Pancreas (tissue), 10 donors: ENCODE measurements at regions not wholly inside any gene's neighbourhood (a gene's known extent, or its start where the extent isn't known, plus 50 kb on each side); places are given as distances from the start of the nearest gene placed in this dataset.
"Not testable (repeated sequence)": the region's sequence is repeated elsewhere in the genome, so short reads cannot be mapped to it uniquely, and the experiment has no call there.

Source experiments
- ATAC-seq, 4 donors: fragments of 200-7000 bp; cut with Tn5 transposase; one replicate each; pipeline versions ENCODE4 v1.8.0 to v1.9.1; 2020; ENCODE audit warnings: mild to moderate bottlenecking in 4 of 4, moderate library complexity in 4 of 4
- DNase-seq, 6 donors: peaks; one replicate each; pipeline ENCODE4 v3.0.0-alpha.2; 2020
- FAIRE-seq: peaks from 2 replicates; lab custom pipeline; 2012; peaks lifted over from hg19 to GRCh38; lab: Jason Lieb, UNC
- H3K27ac ChIP-seq, 4 donors: fragments of 200-600 bp; sonication (generic); 1 replicate in 3 of 4; 2 replicates in 1 of 4; pipeline versions ENCODE4 v1.5.0 to v1.8.0; 2020
- H3K27me3 ChIP-seq, 4 donors: fragments of 200-600 bp; one replicate each; pipeline ENCODE4 v1.8.0; 2021
- H3K36me3 ChIP-seq, 3 donors: fragments of 200-600 bp; sonication (generic) in 1 of 3; one replicate each; pipeline versions ENCODE4 v1.5.0 to v1.8.0; 2020 to 2021
- H3K4me1 ChIP-seq, 3 donors: fragments of 200-600 bp; one replicate each; pipeline ENCODE4 v1.8.0; 2021
- H3K4me3 ChIP-seq, 4 donors: fragments of 200-600 bp; sonication (generic) in 2 of 4; one replicate each; pipeline versions ENCODE4 v1.5.0 to v1.8.0; 2020 to 2021
- H3K9me3 ChIP-seq, 4 donors: fragments of 200-600 bp; one replicate each; pipeline ENCODE4 v1.8.0; 2021
- WGBS, 2 donors: extraction: QIAGEN DNeasy Blood & Tissue Kit; methylation state at CpG; one replicate each; pipeline ENCODE4 v1.1.7; 2013; 5-methylcytosine and 5-hydroxymethylcytosine counted together
- intact Hi-C, 3 donors: fragments of 100-400 bp; cut with DNase I; formaldehyde crosslinking; loops; one replicate each; pipeline versions ENCODE4 v1.11.1 to v1.14.2; 2022
- TF ChIP-seq, protein P1 (sequence below), 4 donors: fragments of 200-600 bp; sonication (generic) in 3 of 4; IDR thresholded peaks; one replicate each; pipeline versions ENCODE4 v1.5.0 to v1.8.0; 2021; ENCODE audit warnings: antibody characterized with exemption in 4 of 4
- donor health status: healthy with polysubstance abuse.
- donor health status: DM: no; HTN: no; CAD: no; lungs with moderate emphysema.
- donor health status: DM: no; HTN: no; CAD: no.
- donor health status: control.
- donor health status: control.
- donor health status: Bipolar disorder and iron deficiency.
- donor health status: DM: yes; HTN: yes; CAD: no.
- donor health status: DM: no; HTN: no; CAD: no.
- donor health status: DM: no; HTN: no; CAD: no.
- donor health status: DM: yes; HTN: yes; CAD: no.

DNA sequence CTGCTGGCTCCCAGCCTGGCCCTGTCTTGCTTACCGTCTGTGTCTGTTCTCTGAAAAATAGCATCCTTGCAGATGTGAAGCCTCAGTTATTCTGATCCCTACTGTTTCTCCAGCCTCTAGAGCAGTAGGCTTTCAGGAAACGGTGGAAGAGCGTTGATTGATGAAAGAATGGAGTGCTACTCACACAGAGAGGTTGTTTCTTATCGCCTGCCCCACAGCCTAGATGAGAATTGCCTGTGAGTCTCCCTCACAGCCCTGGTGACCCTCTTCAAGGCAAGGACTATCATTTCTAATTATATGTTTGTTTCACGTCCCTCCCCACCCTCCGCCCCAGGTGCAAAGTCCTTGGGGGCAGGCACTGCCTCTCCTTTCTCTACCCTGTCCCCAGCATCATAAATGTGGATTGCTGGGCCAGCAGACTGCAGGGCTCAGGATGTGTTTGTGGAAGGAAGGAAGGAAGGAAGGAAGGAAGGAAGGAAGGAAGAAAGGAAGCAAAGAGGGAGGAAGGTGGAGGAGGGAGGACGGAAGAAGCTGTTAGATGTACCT is 575.3 kb upstream of the B3GAT1 start:
- no peak for ATAC-seq
- WGBS, 2 donors, result 45 to 51% methylated on average over 7 of the region's 7 CpGs
- DNase-seq, result no peak

DNA sequence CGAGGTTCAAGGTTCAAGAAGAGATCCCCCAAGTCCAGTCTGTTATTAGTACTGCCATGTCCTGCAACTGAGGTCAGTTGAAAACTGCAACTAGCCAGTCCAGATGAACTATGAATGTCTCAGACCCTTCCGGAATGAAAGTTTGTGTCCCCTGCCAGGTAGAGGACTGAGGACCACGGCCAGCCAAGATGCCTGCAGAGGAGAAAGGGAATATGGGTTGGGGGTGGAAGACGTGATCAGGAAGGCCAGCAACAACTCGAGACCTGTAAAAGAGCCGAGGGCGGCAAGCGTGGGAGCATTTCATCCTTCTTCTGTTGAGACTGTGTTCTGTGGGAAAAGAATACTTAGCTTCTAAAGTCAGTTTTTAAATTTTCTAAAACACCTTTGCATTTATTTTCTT is 572.4 kb upstream of the B3GAT1 start:
- FAIRE-seq (no peak), DNase-seq (no peak), ATAC-seq (no peak)
- Histone ChIP-seq H3K36me3 (no peaks in the 10 kb centered on the region), H3K4me3 (no peak overlapping the region), H3K4me1 (no peaks in the 10 kb centered on the region), H3K9me3 (no peaks in the 10 kb centered on the region), H3K27me3 (no peaks in the 10 kb centered on the region), H3K27ac (no peak overlapping the region)
- WGBS, 2 donors, result 54 to 68% methylated on average over 8 of the region's 8 CpGs
- intact Hi-C loops, result no loop called here
- TF ChIP-seq, protein P1, sequence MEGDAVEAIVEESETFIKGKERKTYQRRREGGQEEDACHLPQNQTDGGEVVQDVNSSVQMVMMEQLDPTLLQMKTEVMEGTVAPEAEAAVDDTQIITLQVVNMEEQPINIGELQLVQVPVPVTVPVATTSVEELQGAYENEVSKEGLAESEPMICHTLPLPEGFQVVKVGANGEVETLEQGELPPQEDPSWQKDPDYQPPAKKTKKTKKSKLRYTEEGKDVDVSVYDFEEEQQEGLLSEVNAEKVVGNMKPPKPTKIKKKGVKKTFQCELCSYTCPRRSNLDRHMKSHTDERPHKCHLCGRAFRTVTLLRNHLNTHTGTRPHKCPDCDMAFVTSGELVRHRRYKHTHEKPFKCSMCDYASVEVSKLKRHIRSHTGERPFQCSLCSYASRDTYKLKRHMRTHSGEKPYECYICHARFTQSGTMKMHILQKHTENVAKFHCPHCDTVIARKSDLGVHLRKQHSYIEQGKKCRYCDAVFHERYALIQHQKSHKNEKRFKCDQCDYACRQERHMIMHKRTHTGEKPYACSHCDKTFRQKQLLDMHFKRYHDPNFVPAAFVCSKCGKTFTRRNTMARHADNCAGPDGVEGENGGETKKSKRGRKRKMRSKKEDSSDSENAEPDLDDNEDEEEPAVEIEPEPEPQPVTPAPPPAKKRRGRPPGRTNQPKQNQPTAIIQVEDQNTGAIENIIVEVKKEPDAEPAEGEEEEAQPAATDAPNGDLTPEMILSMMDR (IDR thresholded peaks at IDR 0.05), result no peak

More for the DNA sequence above, 575.3 kb upstream of the B3GAT1 start:
- Histone ChIP-seq H3K27ac (no peak overlapping the region), H3K4me1 (no peaks in the 10 kb centered on the region), H3K27me3 (no peaks in the 10 kb centered on the region), H3K9me3 (no peaks in the 10 kb centered on the region), H3K36me3 (no peaks in the 10 kb centered on the region), H3K4me3 (no peak overlapping the region)
- no peak for FAIRE-seq
- intact Hi-C loops, result no loop called here
- TF ChIP-seq, protein P1 (IDR thresholded peaks at IDR 0.05), result no peak

DNA sequence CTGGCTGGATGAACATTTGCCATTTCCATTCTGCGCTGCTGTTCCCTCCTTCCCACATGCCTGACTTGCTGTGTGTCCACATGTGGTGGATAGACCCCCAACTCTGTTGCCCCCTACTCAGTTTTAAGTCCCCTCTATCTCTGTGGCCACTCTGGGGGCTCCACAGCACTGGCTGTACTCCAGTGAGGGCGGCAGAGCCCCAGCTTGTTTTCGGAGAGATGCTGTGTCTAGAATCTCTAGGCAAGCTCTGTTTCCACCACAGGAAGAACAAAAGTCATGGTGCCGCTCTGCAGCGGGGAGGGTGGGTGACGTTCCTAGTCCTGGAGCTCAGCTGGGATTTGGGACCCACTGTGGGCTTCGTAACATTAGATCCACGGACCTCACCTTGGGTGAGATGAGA is 570.4 kb upstream of the B3GAT1 start:
- intact Hi-C loops, H3K9me3 ChIP-seq, H3K4me3 ChIP-seq, H3K27ac ChIP-seq, DNase-seq, H3K4me1 ChIP-seq, ATAC-seq, FAIRE-seq, H3K36me3 ChIP-seq, H3K27me3 ChIP-seq: not testable (repeated sequence)
- 62 to 75% methylated on average over 8 of the region's 8 CpGs for WGBS, 2 donors

DNA sequence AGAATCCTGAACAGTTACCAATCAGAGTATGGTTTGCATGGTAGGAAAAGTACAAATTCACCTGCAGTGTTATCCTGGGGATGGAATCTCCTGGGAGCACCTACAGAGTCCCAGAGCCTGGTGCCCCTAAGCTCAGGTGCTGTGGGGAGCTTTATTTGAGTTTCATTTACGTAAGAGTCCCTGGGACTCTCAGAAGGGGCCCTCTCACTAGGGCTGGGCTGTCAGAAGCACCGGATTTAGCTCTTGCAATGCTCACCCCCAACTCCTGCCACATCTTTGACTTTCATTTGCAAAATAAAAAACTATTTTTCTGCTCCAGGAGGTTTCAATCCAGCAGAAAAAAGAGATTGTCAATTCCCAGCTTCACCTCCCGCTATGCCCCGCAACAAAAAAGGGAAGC is 569.8 kb upstream of the B3GAT1 start:
- TF ChIP-seq, protein P1 (IDR thresholded peaks at IDR 0.05), result no peak
- Histone ChIP-seq H3K4me1 (no peaks in the 10 kb centered on the region), H3K4me3 (no peak overlapping the region), H3K36me3 (no peaks in the 10 kb centered on the region), H3K27me3 (no peaks in the 10 kb centered on the region), H3K27ac (no peak overlapping the region), H3K9me3 (no peaks in the 10 kb centered on the region)
- FAIRE-seq (no peak), ATAC-seq (no peak), DNase-seq (no peak)
- WGBS, 2 donors, result 52 to 60% methylated on average over 4 of the region's 4 CpGs
- intact Hi-C loops, result no loop called here

DNA sequence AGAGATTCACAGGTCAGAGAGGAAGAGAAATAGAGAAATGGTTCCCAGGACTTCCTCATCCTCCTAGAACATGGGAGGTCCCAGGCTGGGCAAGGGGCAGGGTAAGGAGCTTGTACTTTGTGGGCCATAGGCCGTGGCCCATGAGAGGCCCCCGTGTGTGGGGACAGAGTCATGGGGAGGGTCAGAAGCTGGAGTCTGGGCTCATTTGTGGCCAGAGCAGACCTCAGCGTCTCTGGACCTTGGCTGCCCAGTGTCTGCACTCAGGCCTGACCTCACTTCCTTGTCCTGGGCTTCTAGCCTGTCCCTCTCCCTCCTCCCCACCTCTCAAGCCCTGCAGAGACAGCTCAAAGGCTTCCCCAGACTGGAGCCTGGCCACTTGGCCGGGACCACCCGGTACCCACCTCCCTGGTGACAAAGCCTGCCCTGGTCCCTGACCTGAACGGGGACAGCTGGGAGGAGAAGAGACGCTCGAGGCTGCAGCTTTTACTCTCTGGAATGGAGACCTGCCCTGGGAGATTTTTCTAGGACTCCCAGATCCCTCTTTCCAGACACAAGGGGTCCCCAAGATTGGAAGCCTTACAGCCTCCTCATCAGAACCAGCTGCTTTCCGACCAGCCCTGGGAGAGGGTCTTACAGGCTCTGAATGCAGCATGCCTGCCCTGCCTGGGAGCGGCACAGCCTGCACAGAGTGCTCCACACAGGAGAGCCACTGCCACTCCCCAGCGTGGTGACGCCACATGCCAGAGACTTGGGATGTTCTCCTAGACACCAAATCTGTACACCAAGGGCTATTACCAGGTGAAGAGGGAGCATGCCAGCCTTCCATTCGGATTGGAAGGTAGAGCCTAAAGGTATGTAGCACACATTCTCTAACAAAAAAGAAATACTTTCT is 569.0 kb upstream of the B3GAT1 start:
- ATAC-seq, result no peak
- FAIRE-seq, result no peak
- no peak overlapping the region for H3K27ac ChIP-seq
- no peaks in the 10 kb centered on the region for H3K4me1 ChIP-seq
- WGBS, 2 donors, result 46 to 62% methylated on average over 13 of the region's 13 CpGs
- TF ChIP-seq, protein P1 (IDR thresholded peaks at IDR 0.05), result no peak
- H3K9me3 ChIP-seq, result no peaks in the 10 kb centered on the region
- intact Hi-C loops, result no loop called here
- H3K36me3 ChIP-seq, result no peaks in the 10 kb centered on the region
- no peaks in the 10 kb centered on the region for H3K27me3 ChIP-seq
- no peak overlapping the region for H3K4me3 ChIP-seq
- no peak for DNase-seq

DNA sequence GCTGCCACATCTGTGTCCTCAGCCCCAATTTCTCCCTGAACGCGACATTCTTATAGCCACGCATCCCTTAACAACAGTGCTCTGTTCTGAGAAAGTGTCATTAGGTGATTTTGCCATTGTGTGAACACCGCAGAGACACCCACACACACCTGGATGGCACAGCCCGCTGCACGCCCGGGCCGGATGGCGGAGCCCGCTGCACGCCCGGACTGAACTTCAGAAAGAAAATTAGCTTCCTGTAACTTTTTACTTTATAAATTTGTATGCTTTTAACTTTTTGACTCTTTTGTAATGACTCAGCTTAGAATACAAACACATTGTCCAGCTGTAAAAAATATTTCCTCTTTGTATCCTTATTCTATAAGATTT is 567.0 kb upstream of the B3GAT1 start:
- WGBS, 2 donors, result 81 to 90% methylated on average over 12 of the region's 12 CpGs
- intact Hi-C loops, H3K4me1 ChIP-seq, H3K36me3 ChIP-seq, DNase-seq, H3K27ac ChIP-seq, H3K9me3 ChIP-seq, H3K27me3 ChIP-seq, FAIRE-seq, H3K4me3 ChIP-seq, ATAC-seq: not testable (repeated sequence)
